ENCODE measurements at regions not wholly inside any gene's neighbourhood (a gene's known extent, or its start where the extent isn't known, plus 50 kb on each side); places are given as distances from the start of the nearest gene placed in this dataset.

DNA sequence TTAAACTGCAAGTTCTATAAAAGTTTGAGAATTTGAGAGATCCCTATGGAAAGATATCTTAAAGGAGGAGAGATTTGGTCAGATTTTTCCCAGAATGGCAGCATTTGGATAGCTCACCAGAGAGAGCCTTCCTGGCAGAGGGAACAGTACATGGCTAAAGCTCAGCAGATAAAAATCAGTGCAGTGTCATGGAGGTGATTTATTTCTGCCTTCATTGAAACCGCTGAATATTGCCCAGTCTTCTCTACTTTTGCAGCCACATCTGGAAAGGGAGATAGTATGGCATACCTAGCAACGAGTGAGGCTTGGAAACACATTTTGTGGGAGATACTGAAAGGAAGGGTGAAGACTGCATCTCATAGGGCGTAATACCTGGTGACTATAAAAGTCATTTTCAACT, 155.2 kb downstream of the RFC3 start:
- no peak for TF ChIP-seq POLR2A (IDR thresholded peaks at IDR 0.05)
- TF ChIP-seq, protein P1, sequence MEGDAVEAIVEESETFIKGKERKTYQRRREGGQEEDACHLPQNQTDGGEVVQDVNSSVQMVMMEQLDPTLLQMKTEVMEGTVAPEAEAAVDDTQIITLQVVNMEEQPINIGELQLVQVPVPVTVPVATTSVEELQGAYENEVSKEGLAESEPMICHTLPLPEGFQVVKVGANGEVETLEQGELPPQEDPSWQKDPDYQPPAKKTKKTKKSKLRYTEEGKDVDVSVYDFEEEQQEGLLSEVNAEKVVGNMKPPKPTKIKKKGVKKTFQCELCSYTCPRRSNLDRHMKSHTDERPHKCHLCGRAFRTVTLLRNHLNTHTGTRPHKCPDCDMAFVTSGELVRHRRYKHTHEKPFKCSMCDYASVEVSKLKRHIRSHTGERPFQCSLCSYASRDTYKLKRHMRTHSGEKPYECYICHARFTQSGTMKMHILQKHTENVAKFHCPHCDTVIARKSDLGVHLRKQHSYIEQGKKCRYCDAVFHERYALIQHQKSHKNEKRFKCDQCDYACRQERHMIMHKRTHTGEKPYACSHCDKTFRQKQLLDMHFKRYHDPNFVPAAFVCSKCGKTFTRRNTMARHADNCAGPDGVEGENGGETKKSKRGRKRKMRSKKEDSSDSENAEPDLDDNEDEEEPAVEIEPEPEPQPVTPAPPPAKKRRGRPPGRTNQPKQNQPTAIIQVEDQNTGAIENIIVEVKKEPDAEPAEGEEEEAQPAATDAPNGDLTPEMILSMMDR (IDR thresholded peaks at IDR 0.05): no peak
